NT2/D1 (cell line): ENCODE measurements at regions not wholly inside any gene's neighbourhood (a gene's known extent, or its start where the extent isn't known, plus 50 kb on each side); places are given as distances from the start of the nearest gene placed in this dataset.

Source experiments
- DNase-seq: peaks from one replicate; pipeline ENCODE4 v3.0.0-alpha.2; 2011; ENCODE audit warnings: low read depth, low spot score
- H3K27me3 ChIP-seq: 2 replicates; pipeline ENCODE4 v1.6.0; 2011; ENCODE audit warnings: mild to moderate bottlenecking; ENCODE audit not compliant: insufficient read length, insufficient read depth
- H3K36me3 ChIP-seq: 2 replicates; pipeline ENCODE4 v1.6.1; 2011; ENCODE audit warnings: mild to moderate bottlenecking, low read length, mixed read lengths; ENCODE audit not compliant: insufficient read depth, insufficient read length
- H3K4me1 ChIP-seq: 2 replicates; pipeline ENCODE4 v1.5.1; 2011; ENCODE audit not compliant: insufficient read depth, insufficient read length
- H3K4me3 ChIP-seq: 2 replicates; pipeline ENCODE4 v1.5.1; 2011; ENCODE audit warnings: low read depth; ENCODE audit not compliant: insufficient read length
- H3K9ac ChIP-seq: 2 replicates; pipeline ENCODE4 v1.6.0; 2011; ENCODE audit warnings: low read depth; ENCODE audit not compliant: insufficient read length
- H3K9me3 ChIP-seq: 2 replicates; pipeline ENCODE4 v1.5.1; 2011; ENCODE audit warnings: mild to moderate bottlenecking, low read length; ENCODE audit not compliant: insufficient read depth
- SUZ12 ChIP-seq: IDR thresholded peaks from 2 replicates; pipeline ENCODE4 v1.6.1; 2011; ENCODE audit not compliant: insufficient read length, insufficient read depth; ENCODE audit errors: extremely low read depth
- YY1 ChIP-seq: IDR thresholded peaks from 2 replicates; pipeline ENCODE4 v1.6.1; 2011; ENCODE audit not compliant: insufficient read length, insufficient read depth
- ZNF274 ChIP-seq: IDR thresholded peaks from 2 replicates; pipeline ENCODE4 v1.6.1; 2011; ENCODE audit warnings: mild to moderate bottlenecking, low read depth, low read length

GRCh38 chr10:60675236-60675635, 103.0 kb upstream of the CDK1 start:
- Histone ChIP-seq H3K4me3 (no peak overlapping the region), H3K9me3 (no peaks in the 10 kb centered on the region), H3K9ac (no peak overlapping the region), H3K4me1 (no peaks in the 10 kb centered on the region), H3K27me3 (no peaks in the 10 kb centered on the region), H3K36me3 (no peaks in the 10 kb centered on the region)
- DNase-seq, result no peak
- TF ChIP-seq ZNF274 (no peak), SUZ12 (no peak), YY1 (no peak)

GRCh38 chr10:60669501-60669900, 108.8 kb upstream of the CDK1 start:
- Histone ChIP-seq H3K9me3 (no peaks in the 10 kb centered on the region; the same call in 1 of the 2 replicates), H3K4me1 (no peaks in the 10 kb centered on the region), H3K4me3 (no peak overlapping the region), H3K36me3 (no peaks in the 10 kb centered on the region), H3K27me3 (no peaks in the 10 kb centered on the region), H3K9ac (no peak overlapping the region)
- no peak for TF ChIP-seq SUZ12
- no peak for TF ChIP-seq YY1
- TF ChIP-seq ZNF274, result no peak
- no peak for DNase-seq

GRCh38 chr10:60666221-60666620, 112.1 kb upstream of the CDK1 start:
- Histone ChIP-seq H3K36me3 (no peaks in the 10 kb centered on the region), H3K9ac (no peak overlapping the region), H3K9me3 (no peaks in the 10 kb centered on the region; the same call in 1 of the 2 replicates), H3K27me3 (no peaks in the 10 kb centered on the region), H3K4me1 (no peaks in the 10 kb centered on the region), H3K4me3 (no peak overlapping the region)
- DNase-seq, result no peak
- no peak for TF ChIP-seq ZNF274

- H3K36me3 ChIP-seq, result no peaks in the 10 kb centered on the region
- no peaks in the 10 kb centered on the region for H3K4me1 ChIP-seq
- TF ChIP-seq ZNF274 (no peak), SUZ12 (no peak), YY1 (no peak)
- H3K4me3 ChIP-seq, result no peak overlapping the region
- H3K27me3 ChIP-seq, result no peaks in the 10 kb centered on the region
- H3K9ac ChIP-seq, result no peak overlapping the region
- H3K9me3 ChIP-seq, result no peaks in the 10 kb centered on the region; the same call in 1 of the 2 replicates
- DNase-seq, result no peak
Measured at GRCh38 chr10:60664859-60665258, 113.4 kb upstream of the CDK1 start.

- Histone ChIP-seq H3K4me1 (no peaks in the 10 kb centered on the region), H3K4me3 (no peak overlapping the region), H3K36me3 (no peaks in the 10 kb centered on the region), H3K9ac (no peak overlapping the region), H3K27me3 (no peaks in the 10 kb centered on the region), H3K9me3 (no peaks in the 10 kb centered on the region; the same call in 1 of the 2 replicates)
- no peak for TF ChIP-seq SUZ12
- no peak for TF ChIP-seq ZNF274
- TF ChIP-seq YY1, result no peak
- DNase-seq, result no peak
Measured at GRCh38 chr10:60663850-60664249, 114.4 kb upstream of the CDK1 start.

- DNase-seq, result no peak
- TF ChIP-seq SUZ12 (no peak), ZNF274 (no peak), YY1 (no peak)
- Histone ChIP-seq H3K9ac (no peak overlapping the region), H3K4me3 (no peak overlapping the region), H3K27me3 (no peaks in the 10 kb centered on the region), H3K4me1 (no peaks in the 10 kb centered on the region), H3K36me3 (no peaks in the 10 kb centered on the region), H3K9me3 (no peaks in the 10 kb centered on the region; the same call in 1 of the 2 replicates)
Measured at GRCh38 chr10:60662917-60663614, 115.2 kb upstream of the CDK1 start.

- TF ChIP-seq YY1, result no peak
- no peak for TF ChIP-seq ZNF274
- TF ChIP-seq SUZ12, result no peak
- H3K4me3 ChIP-seq, result no peak overlapping the region
- no peak overlapping the region for H3K9ac ChIP-seq
- no peaks in the 10 kb centered on the region for H3K27me3 ChIP-seq
- DNase-seq, result peak; percentile 13
- H3K4me1 ChIP-seq, result no peaks in the 10 kb centered on the region
- H3K36me3 ChIP-seq, result no peaks in the 10 kb centered on the region
- H3K9me3 ChIP-seq, result no peaks in the 10 kb centered on the region; the same call in 1 of the 2 replicates
Measured at GRCh38 chr10:60661637-60662036, 116.6 kb upstream of the CDK1 start.
